Left lobe of liver (tissue), 2 donors: ENCODE measurements at regions not wholly inside any gene's neighbourhood (a gene's known extent, or its start where the extent isn't known, plus 50 kb on each side); places are given as distances from the start of the nearest gene placed in this dataset.
"Not testable (repeated sequence)": the region's sequence is repeated elsewhere in the genome, so short reads cannot be mapped to it uniquely, and the experiment has no call there.

Experiments used
- ATAC-seq: fragments of 200-7000 bp; cut with Tn5 transposase; one replicate; pipeline ENCODE4 v1.9.1; 2020; ENCODE audit warnings: mild to moderate bottlenecking, moderate library complexity
- DNase-seq: peaks from one replicate; pipeline ENCODE4 v3.0.0-alpha.2; 2020; ENCODE audit warnings: low spot score
- donor health status: DM: no; HTN: no; CAD: no; lungs with moderate emphysema.
- donor health status: DM: no; HTN: yes; CAD: no.

DNA sequence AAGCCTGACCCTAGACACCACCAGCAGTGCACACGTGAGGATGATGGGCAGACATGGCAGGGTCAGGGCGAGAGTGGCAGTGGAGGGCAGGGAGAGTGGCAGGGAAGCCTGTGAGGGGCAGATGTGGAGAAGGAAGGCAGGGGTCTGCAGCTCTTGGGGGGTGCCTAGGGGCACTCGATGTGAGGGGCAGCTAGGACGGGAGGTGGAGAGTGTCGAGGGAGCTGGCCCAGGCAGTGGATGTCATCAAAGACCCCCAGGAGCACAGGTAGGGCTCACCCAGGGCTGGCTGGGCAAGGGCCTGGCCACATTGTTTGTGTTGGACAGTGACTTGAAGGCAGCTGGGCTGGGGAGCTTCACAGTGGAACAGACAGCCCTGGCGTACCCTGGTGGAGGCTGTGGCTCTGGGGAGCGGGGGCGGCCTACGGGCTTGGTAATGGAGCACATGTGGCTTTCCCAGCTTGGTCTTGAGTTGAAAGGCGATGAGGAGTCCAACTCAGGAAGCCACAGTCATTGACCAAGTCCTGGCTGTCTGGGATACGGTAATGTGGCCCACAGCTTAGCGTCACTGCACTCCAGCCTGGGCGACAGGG is 87.1 kb downstream of the RTP5 start:
- DNase-seq (no peak), ATAC-seq (no peak)

GRCh38 chr2:241957276-241957675 is 87.7 kb downstream of the RTP5 start:
- DNase-seq (no peak), ATAC-seq (no peak)

DNA sequence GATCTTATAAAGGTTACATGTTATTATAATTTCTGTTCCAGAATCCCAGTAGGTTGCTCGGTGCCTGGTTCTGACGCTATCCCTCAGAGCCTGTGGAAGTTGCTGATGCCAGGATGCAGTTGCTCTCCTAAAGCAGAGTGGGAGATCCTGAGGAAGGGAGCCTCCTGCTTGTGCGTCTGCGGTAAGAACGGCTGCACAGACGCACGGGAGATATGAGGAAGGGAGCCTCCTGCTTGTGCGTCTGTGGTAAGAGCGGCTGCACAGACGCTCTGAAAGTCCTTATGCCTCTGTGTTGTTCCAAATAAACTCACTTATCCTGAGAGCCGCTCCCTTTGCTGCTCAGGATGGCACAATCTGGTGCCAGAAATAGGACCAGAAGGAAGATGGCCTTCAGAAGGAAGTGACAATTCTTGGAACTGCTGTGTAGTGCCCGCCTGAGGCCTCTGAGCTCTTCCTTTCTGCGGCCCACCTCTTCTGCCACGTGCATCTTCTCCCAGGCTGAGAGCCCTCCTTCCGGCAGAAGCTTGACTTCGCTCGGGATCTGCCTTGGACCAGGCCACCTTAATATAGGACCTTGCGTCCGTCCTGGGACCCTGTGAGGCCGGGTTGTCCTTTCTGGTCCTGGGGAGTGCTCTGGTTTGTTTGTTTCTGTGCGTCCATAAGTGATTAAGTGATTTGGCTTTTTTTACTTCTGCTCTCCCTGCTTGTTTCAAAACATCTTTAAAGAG is 89.5 kb downstream of the RTP5 start:
- DNase-seq: no peak
- no peak for ATAC-seq

- no peak for DNase-seq
- ATAC-seq: no peak
These were observed 90.3 kb downstream of the RTP5 start for GRCh38 chr2:241959751-241960269.

- no peak for ATAC-seq
- no peak for DNase-seq
These were observed 91.9 kb downstream of the RTP5 start for GRCh38 chr2:241961454-241961853.

DNA sequence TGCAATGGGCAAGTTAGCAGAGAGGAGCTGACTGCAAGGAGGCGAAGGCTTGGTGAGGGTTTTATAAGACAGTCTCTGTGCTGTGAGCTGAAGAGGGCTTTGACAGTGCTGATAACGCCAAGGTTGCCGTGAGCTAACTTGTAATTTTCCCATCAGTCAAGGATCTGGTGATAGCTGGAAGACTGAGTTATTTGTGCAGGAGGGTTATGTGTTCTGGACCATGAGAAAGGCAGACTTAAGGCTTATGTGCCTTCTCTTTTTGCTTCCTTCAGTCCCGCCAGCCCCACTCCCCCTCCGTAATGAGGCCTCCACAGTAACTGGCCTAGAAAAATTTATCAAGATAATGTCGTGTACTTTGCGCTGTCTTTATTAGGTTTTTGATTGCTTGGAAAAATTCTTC is 94.6 kb downstream of the RTP5 start:
- ATAC-seq (no peak), DNase-seq (no peak)

GRCh38 chr2:241965931-241966412 is 96.4 kb downstream of the RTP5 start:
- no peak for DNase-seq
- peak; percentile 47 for ATAC-seq

DNA sequence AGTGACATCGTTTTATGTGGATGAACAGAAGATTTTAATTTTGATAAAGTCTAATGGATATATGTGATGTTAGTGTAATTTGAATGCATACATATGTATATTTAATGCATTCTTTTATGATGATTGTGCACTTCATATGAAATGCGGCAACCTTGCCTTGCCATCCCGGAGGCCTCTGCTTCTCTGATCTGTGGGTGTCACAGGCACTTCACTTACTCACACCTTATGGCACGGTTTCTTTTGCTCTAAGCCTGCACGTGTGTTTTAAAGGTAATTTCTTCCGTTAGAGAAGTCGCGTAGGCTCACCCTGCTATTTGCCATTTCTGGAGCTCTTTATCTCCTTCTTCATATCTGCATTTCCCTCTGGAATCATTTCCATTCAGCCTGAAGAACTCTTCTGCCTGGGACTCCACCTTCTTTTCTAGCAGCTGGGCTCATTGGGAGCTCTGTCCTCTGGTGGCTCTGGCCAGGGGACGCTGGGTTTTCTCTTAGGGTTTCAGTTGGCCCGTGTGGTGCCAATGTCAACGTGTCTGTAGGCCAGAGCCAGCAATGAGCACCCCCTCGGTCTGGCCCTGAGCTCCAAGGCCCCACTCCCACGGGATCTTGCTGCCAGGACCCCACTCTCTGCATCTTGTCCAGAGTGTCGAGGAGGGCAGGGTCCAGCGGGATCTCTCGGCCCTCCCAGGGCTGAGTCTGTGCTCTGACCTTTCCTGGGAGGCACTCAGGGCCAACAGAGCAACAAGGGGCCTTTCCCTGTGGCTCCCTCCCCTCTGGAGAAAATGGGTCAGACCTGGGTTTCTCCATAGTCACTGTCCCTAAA is 97.3 kb downstream of the RTP5 start:
- ATAC-seq (no peak), DNase-seq (no peak)

- ATAC-seq: no peak
These were observed 98.1 kb downstream of the RTP5 start for GRCh38 chr2:241967467-241968144.

DNA sequence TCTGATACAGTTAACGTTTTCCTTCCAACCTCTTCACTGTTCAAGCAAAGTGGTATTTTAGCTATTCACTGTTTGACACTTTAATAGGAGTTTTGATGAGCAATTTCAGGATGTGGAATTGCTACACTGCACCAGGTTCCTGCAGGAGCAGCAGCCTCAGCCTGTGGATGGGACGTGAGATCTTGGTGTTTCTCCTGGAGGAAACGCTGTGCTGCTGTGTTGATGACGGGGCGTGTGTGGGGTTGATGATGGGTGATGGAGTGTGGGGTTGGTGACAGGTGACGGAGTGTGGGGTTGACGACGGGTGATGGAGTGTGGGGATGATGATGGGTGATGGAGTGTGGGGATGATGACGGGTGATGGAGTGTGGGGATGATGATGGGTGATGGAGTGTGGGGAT is 98.9 kb downstream of the RTP5 start:
- ATAC-seq (no peak), DNase-seq (no peak)

More at GRCh38 chr2:241967467-241968144, 98.1 kb downstream of the RTP5 start:
- no peak for DNase-seq

- not testable (repeated sequence) for ATAC-seq, DNase-seq
These were observed 99.7 kb downstream of the RTP5 start for GRCh38 chr2:241969182-241969581.

DNA sequence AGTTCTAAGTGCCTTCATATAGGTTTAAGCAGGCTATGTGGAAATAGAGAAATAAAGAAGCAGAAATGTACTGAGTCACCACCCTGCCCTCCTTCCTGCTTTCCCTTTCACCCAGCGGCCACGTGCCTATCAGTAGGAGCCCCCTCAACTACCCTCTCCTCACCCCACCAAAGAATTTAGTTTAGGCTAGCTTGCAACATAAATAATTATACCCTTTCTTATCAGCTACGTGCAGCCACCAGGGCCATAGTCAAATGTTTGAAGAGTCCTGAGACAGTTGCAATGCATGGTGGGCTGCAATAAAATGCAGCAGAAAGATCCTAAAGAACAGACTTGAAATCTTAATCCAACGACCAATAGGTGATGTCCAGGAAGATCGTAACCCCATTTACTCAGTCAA is 101.2 kb downstream of the RTP5 start:
- no peak for DNase-seq
- ATAC-seq: no peak

DNA sequence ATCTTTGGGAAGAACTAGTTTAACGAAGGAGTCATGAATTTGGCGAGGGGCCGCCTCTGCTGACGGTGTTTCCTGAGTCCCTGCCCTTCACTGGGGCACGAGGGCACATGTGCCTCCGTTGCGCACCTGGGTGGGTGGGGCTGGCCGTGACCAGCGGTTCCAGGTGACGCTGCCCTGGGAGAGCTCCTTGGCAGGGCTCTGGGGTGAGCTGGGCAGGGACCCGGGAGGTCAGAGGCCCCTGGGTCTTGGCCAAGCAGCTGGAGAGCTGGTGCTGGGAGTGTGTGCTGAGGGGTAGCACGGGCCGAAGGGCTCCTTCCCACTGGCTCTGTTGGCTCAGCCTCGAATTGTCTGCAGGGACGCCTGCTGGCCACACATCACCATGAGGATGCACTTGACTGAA is 104.6 kb downstream of the RTP5 start:
- ATAC-seq (no peak), DNase-seq (no peak)

DNA sequence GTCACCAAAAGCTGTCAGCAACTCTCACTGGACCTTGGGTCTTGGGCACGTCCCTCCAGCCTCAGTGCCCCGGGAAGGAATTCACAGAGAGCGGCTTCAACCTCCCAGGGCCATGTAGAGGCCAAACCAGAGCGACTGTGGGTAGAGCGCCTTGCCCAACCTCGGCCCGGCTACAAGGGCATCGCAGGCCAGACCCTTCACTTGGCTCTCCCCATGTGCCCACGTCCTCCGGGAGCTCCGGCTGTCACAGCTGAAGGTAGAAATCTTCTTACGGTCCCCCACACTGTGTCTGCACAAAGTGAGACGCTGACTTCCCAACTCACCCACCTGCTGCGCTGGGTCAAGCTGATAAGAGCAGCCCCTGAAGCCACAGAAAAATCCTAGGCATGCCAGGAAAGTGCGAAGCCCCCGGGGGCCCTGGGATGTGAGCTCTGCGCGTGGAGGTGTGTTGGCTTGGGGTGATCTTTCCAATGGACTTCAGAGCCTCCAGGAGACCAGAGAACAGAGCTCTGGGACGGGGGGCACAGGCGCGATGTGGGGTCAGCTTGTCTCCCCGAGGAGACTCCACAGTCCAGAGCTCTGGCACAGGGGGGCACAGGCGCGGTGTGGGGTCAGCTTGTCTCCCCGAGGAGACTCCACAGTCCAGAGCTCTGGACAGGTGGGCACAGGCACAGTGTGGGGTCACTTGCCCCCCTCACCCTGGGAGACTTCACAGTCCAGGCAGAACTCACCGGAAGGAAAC is 105.5 kb downstream of the RTP5 start:
- no peak for ATAC-seq

DNA sequence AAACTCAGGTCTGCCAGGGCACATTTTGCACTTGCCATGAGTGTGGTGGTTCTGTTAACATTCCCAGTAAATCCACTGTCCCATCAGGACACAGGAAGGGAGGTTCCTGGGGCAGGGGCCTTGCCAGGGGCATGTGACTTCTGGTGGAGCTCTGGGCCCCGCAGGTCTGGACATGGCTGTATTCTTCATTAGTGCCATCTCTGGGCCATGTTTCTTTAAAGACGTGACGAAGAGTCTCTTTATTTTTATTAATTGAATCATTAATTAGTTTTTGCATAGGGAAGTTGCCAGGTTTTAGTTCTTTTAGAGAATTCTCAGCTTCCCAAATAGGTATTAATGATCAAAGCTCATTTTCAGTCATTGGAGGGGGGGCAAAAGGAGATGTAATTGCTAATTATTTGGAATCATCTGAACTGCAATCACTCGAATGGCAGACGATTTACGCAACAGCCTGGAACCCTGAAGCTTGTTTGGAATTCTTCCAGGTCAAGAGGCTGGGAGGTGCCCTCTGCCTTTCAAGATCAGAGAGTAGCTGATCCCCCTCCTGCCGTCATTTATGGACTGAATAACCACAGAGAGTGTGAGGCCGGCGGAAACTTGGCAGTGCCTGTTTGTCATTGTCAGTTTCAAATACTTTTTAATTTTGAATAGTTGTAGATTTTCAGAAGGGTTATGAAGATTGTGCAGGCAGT is 106.2 kb downstream of the RTP5 start:
- ATAC-seq (peak; percentile 34), DNase-seq (peak; percentile 38)

More for the DNA sequence above, 105.5 kb downstream of the RTP5 start:
- no peak for DNase-seq

GRCh38 chr2:241976296-241976695 is 106.8 kb downstream of the RTP5 start:
- ATAC-seq: no peak
- no peak for DNase-seq

DNA sequence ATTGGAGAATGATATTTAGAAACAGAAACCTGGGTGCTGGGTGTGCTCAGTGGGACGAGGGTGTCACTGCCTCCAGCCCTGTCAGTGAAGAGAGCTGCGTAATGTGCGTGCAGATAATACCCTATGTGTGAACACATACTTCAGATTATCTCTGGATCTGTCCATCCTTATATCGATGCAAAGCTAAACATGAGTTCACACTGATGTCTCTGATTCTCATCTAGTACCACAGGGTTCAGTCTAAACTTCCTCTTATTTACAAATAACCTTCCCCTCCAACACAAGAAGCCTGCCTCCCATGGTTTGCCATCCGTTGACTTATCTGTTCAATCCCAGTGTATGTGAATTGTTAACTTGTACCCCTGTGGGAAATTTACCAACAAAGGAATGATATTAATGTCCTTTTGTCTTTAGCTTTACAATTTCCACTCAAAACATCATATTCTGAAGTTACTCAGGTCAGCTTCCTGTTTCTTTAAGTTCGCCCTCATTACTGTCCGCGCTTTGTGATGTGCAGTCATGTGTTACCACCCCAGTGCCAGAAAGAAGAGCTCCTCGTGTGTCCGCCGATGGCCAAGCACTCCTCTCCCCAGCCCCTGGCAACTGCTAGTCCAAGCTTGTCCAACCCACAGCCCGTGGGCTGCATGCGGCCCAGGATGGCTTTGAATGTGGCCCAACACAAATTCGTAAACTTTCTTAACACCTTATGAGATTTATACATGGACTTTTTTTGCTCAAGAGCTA is 108.2 kb downstream of the RTP5 start:
- no peak for ATAC-seq

DNA sequence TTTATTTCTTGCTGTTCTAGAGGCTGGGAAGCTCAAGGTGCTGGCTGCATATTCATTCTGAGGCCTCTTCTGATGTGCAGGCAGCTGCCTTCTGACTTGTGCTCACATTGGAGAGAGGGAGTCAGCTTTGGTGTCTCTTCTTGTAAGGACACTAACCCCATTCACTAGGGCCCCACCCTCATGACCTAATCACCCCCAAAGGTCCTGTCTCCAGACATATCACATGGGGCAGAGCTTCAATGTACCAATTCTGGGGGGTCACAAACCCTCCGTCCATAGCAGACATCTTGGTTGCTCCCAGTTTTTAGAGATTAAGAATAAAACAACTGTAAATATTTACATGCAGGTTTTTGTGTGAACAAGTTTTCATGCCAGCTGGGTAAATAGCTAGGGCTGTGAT is 109.1 kb downstream of the RTP5 start:
- DNase-seq: peak; percentile 19
- ATAC-seq: no peak

More for the DNA sequence above, 108.2 kb downstream of the RTP5 start:
- DNase-seq: peak; percentile 31

DNA sequence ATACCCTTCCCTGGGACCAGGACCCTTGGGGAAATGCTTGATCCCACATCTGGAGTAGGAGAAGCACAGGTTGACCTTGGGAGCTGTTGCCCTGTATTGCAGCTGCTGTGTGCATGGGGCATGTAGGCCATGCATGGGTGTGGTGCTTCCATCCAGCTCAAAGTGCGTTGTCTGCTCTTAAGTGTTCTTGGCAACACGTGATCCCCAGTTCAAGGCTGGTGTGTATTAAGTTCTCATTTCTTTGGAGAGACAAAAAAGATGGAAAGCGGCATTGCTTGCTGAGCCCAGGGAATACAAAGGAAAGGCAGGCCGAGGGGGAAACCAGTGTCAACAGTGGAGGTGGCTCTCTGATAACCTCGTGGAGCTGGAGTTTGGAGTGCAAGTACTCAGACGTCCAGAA is 110.7 kb downstream of the RTP5 start:
- DNase-seq (no peak), ATAC-seq (no peak)
